ENCODE measurements at regions not wholly inside any gene's neighbourhood (a gene's known extent, or its start where the extent isn't known, plus 50 kb on each side); places are given as distances from the start of the nearest gene placed in this dataset.

DNA sequence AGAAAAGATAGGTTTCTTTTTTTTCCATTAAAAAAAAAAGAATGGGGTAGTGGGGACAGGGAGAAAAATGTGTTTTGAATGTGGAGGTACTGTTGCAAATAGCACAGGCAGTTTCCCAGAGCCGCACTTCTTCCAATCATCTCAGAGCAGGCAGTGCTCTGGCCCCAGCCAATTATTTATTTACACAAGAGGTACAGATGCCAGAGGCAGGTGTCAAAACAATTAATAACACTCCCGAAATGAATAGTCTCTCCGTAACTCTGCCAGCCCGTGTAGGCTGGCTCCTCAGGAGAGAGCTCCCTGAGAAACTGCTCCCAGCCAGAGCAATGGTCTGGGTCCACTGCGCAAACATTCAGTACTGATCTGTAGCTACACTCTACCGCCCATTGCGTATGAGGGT lies 130.8 kb upstream of the IL1RAPL2 start:
- DNase-seq, result no peak
- H3K9me3 ChIP-seq (ENCODE audit: control insufficient read depth, low read length), result no peaks in the 10 kb centered on the region
- no peak overlapping the region for H3K27ac ChIP-seq (ENCODE audit: insufficient read depth, low read length, poor library complexity, severe bottlenecking)
- H3K27me3 ChIP-seq (replicated peaks; ENCODE audit: control insufficient read depth, insufficient read depth, low read length, poor library complexity, severe bottlenecking), result no peaks in the 10 kb centered on the region
- H3K4me3 ChIP-seq (ENCODE audit: insufficient read depth, low read depth, low read length, poor library complexity, severe bottlenecking), result no peak overlapping the region
- H3K36me3 ChIP-seq (ENCODE audit: control insufficient read depth, insufficient read depth, low read length), result no peaks in the 10 kb centered on the region
- H3K4me1 ChIP-seq (ENCODE audit: control insufficient read depth, insufficient read depth, low read length, poor library complexity, severe bottlenecking), result no peaks in the 10 kb centered on the region

GRCh38 chrX:104432321-104432720 lies 133.7 kb upstream of the IL1RAPL2 start:
- Histone ChIP-seq H3K4me3 (ENCODE audit: insufficient read depth, low read depth, low read length, poor library complexity, severe bottlenecking) (no peak overlapping the region), H3K27ac (ENCODE audit: insufficient read depth, low read length, poor library complexity, severe bottlenecking) (no peak overlapping the region), H3K4me1 (ENCODE audit: control insufficient read depth, insufficient read depth, low read length, poor library complexity, severe bottlenecking) (no peaks in the 10 kb centered on the region), H3K9me3 (ENCODE audit: control insufficient read depth, low read length) (no peaks in the 10 kb centered on the region), H3K36me3 (ENCODE audit: control insufficient read depth, insufficient read depth, low read length) (no peaks in the 10 kb centered on the region), H3K27me3 (replicated peaks; ENCODE audit: control insufficient read depth, insufficient read depth, low read length, poor library complexity, severe bottlenecking) (no peaks in the 10 kb centered on the region)
- no peak for DNase-seq

- H3K4me3 ChIP-seq (ENCODE audit: insufficient read depth, low read depth, low read length, poor library complexity, severe bottlenecking), result no peak overlapping the region
- no peaks in the 10 kb centered on the region for H3K9me3 ChIP-seq (ENCODE audit: control insufficient read depth, low read length)
- no peak overlapping the region for H3K27ac ChIP-seq (ENCODE audit: insufficient read depth, low read length, poor library complexity, severe bottlenecking)
- DNase-seq, result no peak
- no peaks in the 10 kb centered on the region for H3K27me3 ChIP-seq (replicated peaks; ENCODE audit: control insufficient read depth, insufficient read depth, low read length, poor library complexity, severe bottlenecking)
- no peaks in the 10 kb centered on the region for H3K4me1 ChIP-seq (ENCODE audit: control insufficient read depth, insufficient read depth, low read length, poor library complexity, severe bottlenecking)
- no peaks in the 10 kb centered on the region for H3K36me3 ChIP-seq (ENCODE audit: control insufficient read depth, insufficient read depth, low read length)
Observed at GRCh38 chrX:104430742-104431119, 135.3 kb upstream of the IL1RAPL2 start.

- Histone ChIP-seq H3K4me3 (ENCODE audit: insufficient read depth, low read depth, low read length, poor library complexity, severe bottlenecking) (no peak overlapping the region), H3K27me3 (replicated peaks; ENCODE audit: control insufficient read depth, insufficient read depth, low read length, poor library complexity, severe bottlenecking) (no peaks in the 10 kb centered on the region), H3K4me1 (ENCODE audit: control insufficient read depth, insufficient read depth, low read length, poor library complexity, severe bottlenecking) (no peaks in the 10 kb centered on the region), H3K27ac (ENCODE audit: insufficient read depth, low read length, poor library complexity, severe bottlenecking) (no peak overlapping the region), H3K9me3 (ENCODE audit: control insufficient read depth, low read length) (no peaks in the 10 kb centered on the region), H3K36me3 (ENCODE audit: control insufficient read depth, insufficient read depth, low read length) (no peaks in the 10 kb centered on the region)
- DNase-seq, result no peak
Observed at GRCh38 chrX:104430072-104430741, 135.8 kb upstream of the IL1RAPL2 start.

- DNase-seq, result no peak
- Histone ChIP-seq H3K36me3 (ENCODE audit: control insufficient read depth, insufficient read depth, low read length) (no peaks in the 10 kb centered on the region), H3K9me3 (ENCODE audit: control insufficient read depth, low read length) (no peaks in the 10 kb centered on the region), H3K4me1 (ENCODE audit: control insufficient read depth, insufficient read depth, low read length, poor library complexity, severe bottlenecking) (no peaks in the 10 kb centered on the region), H3K27me3 (replicated peaks; ENCODE audit: control insufficient read depth, insufficient read depth, low read length, poor library complexity, severe bottlenecking) (no peaks in the 10 kb centered on the region), H3K4me3 (ENCODE audit: insufficient read depth, low read depth, low read length, poor library complexity, severe bottlenecking) (no peak overlapping the region), H3K27ac (ENCODE audit: insufficient read depth, low read length, poor library complexity, severe bottlenecking) (no peak overlapping the region)
Observed at GRCh38 chrX:104428231-104428630, 137.8 kb upstream of the IL1RAPL2 start.

DNA sequence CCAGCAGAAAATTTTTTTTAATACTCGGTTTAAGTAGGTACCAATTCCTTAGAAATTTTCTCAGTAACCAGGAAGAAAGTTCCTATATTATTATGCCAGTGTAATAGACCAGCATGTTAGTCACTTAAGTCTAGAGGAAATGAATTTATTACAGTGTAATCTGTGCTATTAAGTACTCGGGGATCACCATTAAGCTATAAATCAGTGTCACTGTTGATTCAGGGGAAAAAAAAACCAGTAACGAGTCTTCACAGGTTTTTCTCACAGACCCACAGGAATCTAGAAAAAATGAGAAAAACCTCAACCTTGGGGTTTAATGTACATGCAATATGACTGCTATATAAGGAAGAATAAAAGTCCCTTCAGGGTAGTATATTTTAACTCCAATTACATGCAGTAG lies 138.3 kb upstream of the IL1RAPL2 start:
- no peaks in the 10 kb centered on the region for H3K36me3 ChIP-seq (ENCODE audit: control insufficient read depth, insufficient read depth, low read length)
- H3K4me1 ChIP-seq (ENCODE audit: control insufficient read depth, insufficient read depth, low read length, poor library complexity, severe bottlenecking), result no peaks in the 10 kb centered on the region
- H3K4me3 ChIP-seq (ENCODE audit: insufficient read depth, low read depth, low read length, poor library complexity, severe bottlenecking), result no peak overlapping the region
- H3K27me3 ChIP-seq (replicated peaks; ENCODE audit: control insufficient read depth, insufficient read depth, low read length, poor library complexity, severe bottlenecking), result no peaks in the 10 kb centered on the region
- no peaks in the 10 kb centered on the region for H3K9me3 ChIP-seq (ENCODE audit: control insufficient read depth, low read length)
- DNase-seq, result no peak
- no peak overlapping the region for H3K27ac ChIP-seq (ENCODE audit: insufficient read depth, low read length, poor library complexity, severe bottlenecking)

DNA sequence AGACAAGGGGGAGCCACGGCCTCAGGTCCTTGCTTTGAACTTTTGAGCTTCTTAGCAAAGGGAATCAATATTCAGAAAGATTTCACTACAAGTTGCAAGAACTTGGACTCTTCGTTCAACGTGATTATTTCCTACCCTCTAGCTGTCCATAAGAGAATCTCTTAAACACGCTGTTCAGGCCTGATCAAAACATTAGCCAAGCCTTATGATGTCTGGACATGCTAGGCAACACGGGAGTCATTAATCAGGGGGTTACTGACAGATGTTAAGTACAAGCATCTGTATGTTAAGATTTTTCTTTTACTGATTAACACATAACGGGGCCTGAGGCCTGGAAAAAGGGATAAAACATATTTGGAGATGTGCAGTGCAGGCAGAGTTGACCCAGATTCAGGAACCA lies 138.9 kb upstream of the IL1RAPL2 start:
- no peak for DNase-seq
- H3K27me3 ChIP-seq (replicated peaks; ENCODE audit: control insufficient read depth, insufficient read depth, low read length, poor library complexity, severe bottlenecking), result no peaks in the 10 kb centered on the region
- H3K36me3 ChIP-seq (ENCODE audit: control insufficient read depth, insufficient read depth, low read length), result no peaks in the 10 kb centered on the region
- H3K4me3 ChIP-seq (ENCODE audit: insufficient read depth, low read depth, low read length, poor library complexity, severe bottlenecking), result no peak overlapping the region
- no peaks in the 10 kb centered on the region for H3K4me1 ChIP-seq (ENCODE audit: control insufficient read depth, insufficient read depth, low read length, poor library complexity, severe bottlenecking)
- H3K27ac ChIP-seq (ENCODE audit: insufficient read depth, low read length, poor library complexity, severe bottlenecking), result no peak overlapping the region
- no peaks in the 10 kb centered on the region for H3K9me3 ChIP-seq (ENCODE audit: control insufficient read depth, low read length)

GRCh38 chrX:104420907-104421306 lies 145.1 kb upstream of the IL1RAPL2 start:
- Histone ChIP-seq H3K27me3 (replicated peaks; ENCODE audit: control insufficient read depth, insufficient read depth, low read length, poor library complexity, severe bottlenecking) (no peaks in the 10 kb centered on the region), H3K9me3 (ENCODE audit: control insufficient read depth, low read length) (no peaks in the 10 kb centered on the region), H3K4me3 (ENCODE audit: insufficient read depth, low read depth, low read length, poor library complexity, severe bottlenecking) (no peak overlapping the region), H3K4me1 (ENCODE audit: control insufficient read depth, insufficient read depth, low read length, poor library complexity, severe bottlenecking) (no peaks in the 10 kb centered on the region), H3K36me3 (ENCODE audit: control insufficient read depth, insufficient read depth, low read length) (no peaks in the 10 kb centered on the region), H3K27ac (ENCODE audit: insufficient read depth, low read length, poor library complexity, severe bottlenecking) (no peak overlapping the region)
- DNase-seq, result no peak

DNA sequence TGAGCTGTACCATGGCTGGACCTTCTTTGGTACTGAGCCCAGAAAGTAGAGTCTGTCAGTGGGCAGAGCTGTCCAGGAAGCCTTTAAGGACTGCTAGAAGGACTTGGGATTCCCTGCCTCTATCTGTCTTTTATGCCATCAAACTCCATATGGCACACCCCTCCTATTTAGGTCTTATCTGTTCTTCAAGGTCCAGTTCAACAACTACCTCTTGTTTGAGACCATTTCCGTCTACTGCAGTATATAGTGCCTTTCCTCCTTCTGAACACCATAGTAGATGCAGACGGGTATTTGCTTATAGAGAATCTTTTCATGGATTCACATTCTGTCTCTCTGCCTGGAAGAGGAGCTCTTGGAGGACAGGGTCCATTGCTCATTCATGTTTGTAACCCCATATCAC lies 146.1 kb upstream of the IL1RAPL2 start:
- DNase-seq, result no peak
- no peaks in the 10 kb centered on the region for H3K27me3 ChIP-seq (replicated peaks; ENCODE audit: control insufficient read depth, insufficient read depth, low read length, poor library complexity, severe bottlenecking)
- H3K27ac ChIP-seq (ENCODE audit: insufficient read depth, low read length, poor library complexity, severe bottlenecking), result no peak overlapping the region
- H3K4me1 ChIP-seq (ENCODE audit: control insufficient read depth, insufficient read depth, low read length, poor library complexity, severe bottlenecking), result no peaks in the 10 kb centered on the region
- H3K9me3 ChIP-seq (ENCODE audit: control insufficient read depth, low read length), result no peaks in the 10 kb centered on the region
- H3K36me3 ChIP-seq (ENCODE audit: control insufficient read depth, insufficient read depth, low read length), result no peaks in the 10 kb centered on the region
- H3K4me3 ChIP-seq (ENCODE audit: insufficient read depth, low read depth, low read length, poor library complexity, severe bottlenecking), result no peak overlapping the region

DNA sequence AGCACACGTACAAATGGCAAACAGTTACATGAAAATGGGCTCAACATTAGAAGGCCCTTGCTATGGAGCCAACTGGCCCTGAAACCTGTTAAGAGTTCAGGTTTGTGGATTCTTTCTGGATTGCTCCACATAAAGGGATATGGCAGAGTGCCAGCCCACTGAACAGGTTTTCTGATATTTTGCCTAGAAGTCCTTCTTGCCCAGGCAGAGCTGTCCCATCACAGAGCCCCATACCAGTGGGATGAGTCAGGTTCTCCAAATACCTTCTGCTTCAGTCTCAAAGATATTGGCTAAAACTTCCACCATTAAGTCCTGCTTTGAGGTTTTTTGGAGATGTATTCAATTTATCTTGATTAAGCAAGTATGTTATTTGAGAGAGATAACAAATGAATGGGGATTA lies 146.8 kb upstream of the IL1RAPL2 start:
- Histone ChIP-seq H3K4me1 (ENCODE audit: control insufficient read depth, insufficient read depth, low read length, poor library complexity, severe bottlenecking) (no peaks in the 10 kb centered on the region), H3K4me3 (ENCODE audit: insufficient read depth, low read depth, low read length, poor library complexity, severe bottlenecking) (no peak overlapping the region), H3K36me3 (ENCODE audit: control insufficient read depth, insufficient read depth, low read length) (no peaks in the 10 kb centered on the region), H3K9me3 (ENCODE audit: control insufficient read depth, low read length) (no peaks in the 10 kb centered on the region), H3K27ac (ENCODE audit: insufficient read depth, low read length, poor library complexity, severe bottlenecking) (no peak overlapping the region), H3K27me3 (replicated peaks; ENCODE audit: control insufficient read depth, insufficient read depth, low read length, poor library complexity, severe bottlenecking) (no peaks in the 10 kb centered on the region)
- no peak for DNase-seq

Measured in effector memory CD4-positive, alpha-beta T cell (primary cell).